ENCODE measurements at regions not wholly inside any gene's neighbourhood (a gene's known extent, or its start where the extent isn't known, plus 50 kb on each side); places are given as distances from the start of the nearest gene placed in this dataset.

DNA sequence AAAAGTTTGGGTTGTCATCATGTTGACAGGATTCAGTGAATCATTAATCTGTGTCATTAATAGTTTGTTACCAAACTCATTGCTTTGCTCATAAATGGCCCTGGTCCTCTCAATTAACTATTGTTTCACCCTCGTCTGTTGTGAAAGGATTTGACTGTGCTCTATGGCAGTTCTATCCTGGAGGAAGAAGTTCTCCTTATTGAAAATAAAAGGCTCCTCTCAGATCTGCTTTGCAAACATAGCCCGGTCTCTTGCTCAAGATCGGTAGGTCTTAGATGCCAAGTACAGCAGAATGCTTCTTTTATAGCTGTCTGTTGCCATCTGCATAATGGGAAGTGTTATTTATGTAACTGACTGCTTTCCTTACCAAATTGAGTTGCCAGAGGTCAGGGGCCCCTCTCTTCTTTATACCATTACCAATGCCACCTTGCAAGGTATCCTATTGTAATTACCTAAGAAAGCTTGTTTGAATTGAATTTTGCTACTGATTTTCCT is 146.5 kb downstream of the EBLN2 start:
- intact Hi-C loops (cut with DNase I; ENCODE audit: low total_unique reads): no loop called here
- TF ChIP-seq, protein P1, sequence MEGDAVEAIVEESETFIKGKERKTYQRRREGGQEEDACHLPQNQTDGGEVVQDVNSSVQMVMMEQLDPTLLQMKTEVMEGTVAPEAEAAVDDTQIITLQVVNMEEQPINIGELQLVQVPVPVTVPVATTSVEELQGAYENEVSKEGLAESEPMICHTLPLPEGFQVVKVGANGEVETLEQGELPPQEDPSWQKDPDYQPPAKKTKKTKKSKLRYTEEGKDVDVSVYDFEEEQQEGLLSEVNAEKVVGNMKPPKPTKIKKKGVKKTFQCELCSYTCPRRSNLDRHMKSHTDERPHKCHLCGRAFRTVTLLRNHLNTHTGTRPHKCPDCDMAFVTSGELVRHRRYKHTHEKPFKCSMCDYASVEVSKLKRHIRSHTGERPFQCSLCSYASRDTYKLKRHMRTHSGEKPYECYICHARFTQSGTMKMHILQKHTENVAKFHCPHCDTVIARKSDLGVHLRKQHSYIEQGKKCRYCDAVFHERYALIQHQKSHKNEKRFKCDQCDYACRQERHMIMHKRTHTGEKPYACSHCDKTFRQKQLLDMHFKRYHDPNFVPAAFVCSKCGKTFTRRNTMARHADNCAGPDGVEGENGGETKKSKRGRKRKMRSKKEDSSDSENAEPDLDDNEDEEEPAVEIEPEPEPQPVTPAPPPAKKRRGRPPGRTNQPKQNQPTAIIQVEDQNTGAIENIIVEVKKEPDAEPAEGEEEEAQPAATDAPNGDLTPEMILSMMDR (IDR thresholded peaks at IDR 0.05): no peak
- no peak for TF ChIP-seq POLR2A (IDR thresholded peaks at IDR 0.05)

DNA sequence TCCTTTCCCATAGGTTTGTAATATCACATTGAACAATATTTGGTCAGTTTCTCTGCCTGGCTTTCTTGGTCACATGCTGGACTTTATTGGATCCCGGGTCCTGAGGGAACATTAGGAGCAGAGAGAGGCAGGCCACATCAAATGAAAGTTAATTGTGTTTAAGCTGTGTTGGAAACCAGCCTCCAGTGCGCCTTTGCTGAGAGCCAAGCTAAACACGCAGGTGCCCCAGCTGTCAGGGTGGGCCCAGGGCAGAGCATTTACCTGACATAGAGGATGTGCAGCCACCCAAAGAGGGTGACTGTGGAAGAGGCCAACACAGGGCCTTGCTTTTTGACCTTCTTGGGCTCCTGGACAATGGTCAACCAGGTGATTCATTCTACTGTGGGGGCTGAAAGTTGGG is 149.3 kb downstream of the EBLN2 start:
- H3K4me1 ChIP-seq: no peaks in the 10 kb centered on the region
- intact Hi-C loops (cut with DNase I; ENCODE audit: low total_unique reads): no loop called here
- no peak for DNase-seq
- TF ChIP-seq POLR2A (IDR thresholded peaks at IDR 0.05): no peak
- TF ChIP-seq, protein P1 (IDR thresholded peaks at IDR 0.05): no peak
- WGBS, 2 donors: 95 to 99% methylated on average over 3 of the region's 3 CpGs
- no peaks in the 10 kb centered on the region for H3K27me3 ChIP-seq
- no peaks in the 10 kb centered on the region for H3K36me3 ChIP-seq (ENCODE audit: low read depth, missing control alignments)
- H3K27ac ChIP-seq: no peak overlapping the region
- H3K9me3 ChIP-seq: no peaks in the 10 kb centered on the region
- H3K4me3 ChIP-seq: no peak overlapping the region

More for the DNA sequence above, 146.5 kb downstream of the EBLN2 start:
- H3K36me3 ChIP-seq (ENCODE audit: low read depth, missing control alignments): no peaks in the 10 kb centered on the region
- 82 to 91% methylated on average over 3 of the region's 3 CpGs for WGBS, 2 donors
- no peak overlapping the region for H3K4me3 ChIP-seq
- H3K4me1 ChIP-seq: no peaks in the 10 kb centered on the region
- no peaks in the 10 kb centered on the region for H3K9me3 ChIP-seq
- no peaks in the 10 kb centered on the region for H3K27me3 ChIP-seq
- DNase-seq: no peak
- H3K27ac ChIP-seq: no peak overlapping the region

DNA sequence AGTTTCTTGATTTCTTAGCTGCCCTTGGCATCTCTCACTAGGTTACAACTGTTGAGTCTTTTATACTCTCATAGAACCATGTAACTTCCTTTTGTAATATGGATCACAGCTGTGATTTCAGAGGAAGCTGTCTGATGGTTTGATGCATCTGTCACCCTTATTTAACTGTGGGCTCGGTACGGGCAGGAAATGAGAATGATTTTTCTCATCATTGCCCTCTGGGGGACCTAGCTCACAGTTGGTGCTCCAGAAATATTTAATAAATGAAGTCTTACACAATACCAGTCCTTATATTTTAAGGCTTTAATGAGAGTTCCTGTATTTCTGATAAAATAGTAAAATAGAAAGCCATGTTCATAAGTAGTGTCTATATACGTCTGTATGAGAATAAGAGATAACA is 151.2 kb downstream of the EBLN2 start:
- whole genome bisulfite sequencing, 2 donors: 80 to 82% methylated on average over 3 of the region's 3 CpGs
- TF ChIP-seq, protein P1 (IDR thresholded peaks at IDR 0.05): no peak
- TF ChIP-seq POLR2A (IDR thresholded peaks at IDR 0.05): no peak
- H3K27me3 ChIP-seq: no peaks in the 10 kb centered on the region
- H3K9me3 ChIP-seq: no peaks in the 10 kb centered on the region
- H3K4me1 ChIP-seq: no peaks in the 10 kb centered on the region
- no peak overlapping the region for H3K27ac ChIP-seq
- no peaks in the 10 kb centered on the region for H3K36me3 ChIP-seq (ENCODE audit: low read depth, missing control alignments)
- intact Hi-C loops (cut with DNase I; ENCODE audit: low total_unique reads): no loop called here
- DNase-seq: no peak
- H3K4me3 ChIP-seq: no peak overlapping the region

DNA sequence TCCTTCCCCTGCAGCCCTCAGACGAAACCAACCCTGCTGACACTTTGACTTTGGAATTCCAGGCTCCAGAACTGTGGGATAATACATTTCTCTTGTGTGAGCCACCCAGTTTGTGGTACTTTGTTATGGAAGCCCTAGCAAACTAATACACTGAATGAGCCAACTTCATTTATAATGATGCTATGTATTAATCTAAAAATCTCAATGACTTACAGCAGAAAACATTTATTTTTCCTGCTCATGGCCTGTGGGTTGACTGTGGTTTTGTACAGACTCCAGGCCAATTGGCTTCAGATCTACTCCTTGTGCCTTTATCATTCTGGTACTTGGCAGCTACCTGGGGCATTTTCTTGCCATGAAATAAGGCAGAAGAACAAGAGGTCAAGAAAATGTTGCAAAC is 152.4 kb downstream of the EBLN2 start:
- intact Hi-C loops (cut with DNase I; ENCODE audit: low total_unique reads): no loop called here
- H3K27ac ChIP-seq: no peak overlapping the region
- 89 to 95% methylated on average over 1 of the region's 1 CpG for WGBS, 2 donors
- H3K4me3 ChIP-seq: no peak overlapping the region
- H3K9me3 ChIP-seq: no peaks in the 10 kb centered on the region
- DNase-seq: no peak
- no peaks in the 10 kb centered on the region for H3K4me1 ChIP-seq
- TF ChIP-seq, protein P1 (IDR thresholded peaks at IDR 0.05): no peak
- TF ChIP-seq POLR2A (IDR thresholded peaks at IDR 0.05): no peak
- H3K36me3 ChIP-seq (ENCODE audit: low read depth, missing control alignments): no peaks in the 10 kb centered on the region
- H3K27me3 ChIP-seq: no peaks in the 10 kb centered on the region

DNA sequence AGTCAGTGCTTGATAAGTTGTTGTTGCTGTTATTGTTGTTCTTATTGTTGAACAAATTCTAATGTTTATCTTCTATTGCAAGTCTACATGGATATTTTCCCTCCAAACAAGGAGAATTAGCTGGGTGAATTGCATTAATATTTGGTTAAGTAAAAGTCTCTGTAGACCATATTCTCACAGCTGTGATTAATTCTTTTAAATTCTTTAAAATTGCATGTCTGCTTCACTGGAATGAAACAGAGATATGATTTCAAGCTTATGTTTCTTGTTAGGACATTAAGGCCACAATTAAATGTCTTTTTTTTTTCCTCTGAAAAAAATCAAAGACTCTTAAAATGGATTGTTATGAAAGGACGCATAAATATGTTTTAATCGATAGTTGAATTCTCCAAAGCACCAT is 153.4 kb downstream of the EBLN2 start:
- intact Hi-C loops (cut with DNase I; ENCODE audit: low total_unique reads): no loop called here

More for the DNA sequence above, 153.4 kb downstream of the EBLN2 start:
- 71 to 82% methylated on average over 2 of the region's 2 CpGs for WGBS, 2 donors
- TF ChIP-seq, protein P1 (IDR thresholded peaks at IDR 0.05): no peak
- TF ChIP-seq POLR2A (IDR thresholded peaks at IDR 0.05): no peak
- Histone ChIP-seq H3K4me1 (no peaks in the 10 kb centered on the region), H3K27me3 (no peaks in the 10 kb centered on the region), H3K4me3 (no peak overlapping the region), H3K9me3 (no peaks in the 10 kb centered on the region), H3K36me3 (ENCODE audit: low read depth, missing control alignments) (no peaks in the 10 kb centered on the region), H3K27ac (no peak overlapping the region)
- no peak for DNase-seq
